T-cell (primary cell): ENCODE measurements at regions not wholly inside any gene's neighbourhood (a gene's known extent, or its start where the extent isn't known, plus 50 kb on each side); places are given as distances from the start of the nearest gene placed in this dataset.
"Not testable (repeated sequence)": the region's sequence is repeated elsewhere in the genome, so short reads cannot be mapped to it uniquely, and the experiment has no call there.

Source experiments
- ATAC-seq, 4 experiments: fragments of 200-7000 bp in 3 of 4; fragments of 150-1000 bp in 1 of 4; cut with Tn5 transposase; replicated peaks in 1 of 4; 1 replicate in 3 of 4; 2 replicates in 1 of 4; pipeline ENCODE4 v1.10.0; 2021; ENCODE audit warnings: moderate library complexity in 3 of 4, mild to moderate bottlenecking in 2 of 4, moderate number of reproducible peaks in 1 of 4
- CTCF ChIA-PET, 2 donors: fragments of 300-600 bp; sonication (Branson Sonifier 250); formaldehyde crosslinking; loops; one replicate each; lab custom pipeline; 2022; ENCODE audit warnings: antibody characterized with exemption in 2 of 2; lab: Charles Lee
- POLR2A ChIA-PET, 2 donors: fragments of 300-600 bp; sonication (Branson Sonifier 250); formaldehyde crosslinking; loops; one replicate each; lab custom pipeline; 2022; ENCODE audit warnings: antibody characterized with exemption in 2 of 2; lab: Charles Lee
- DNase-seq, 35 experiments: peaks; one replicate each; pipeline versions ENCODE4 v3.0.0 to v3.0.0-alpha.2; 2013 to 2023
- H3K27ac ChIP-seq: one replicate; pipeline ENCODE4 v1.5.1; 2013; ENCODE audit warnings: low read length
- H3K27me3 ChIP-seq, 2 experiments: replicated peaks in 1 of 2; 1 replicate in 1 of 2; 2 replicates in 1 of 2; pipeline versions ENCODE4 v1.6.1 to v1.7.0; 2013; ENCODE audit warnings: low read length in 1 of 2, mixed read lengths in 1 of 2; ENCODE audit not compliant: control insufficient read depth in 2 of 2, insufficient read depth in 2 of 2; ENCODE audit errors: extremely low read depth in 1 of 2
- H3K36me3 ChIP-seq, 2 donors: 1 replicate in 1 of 2; 2 replicates in 1 of 2; pipeline versions ENCODE4 v1.6.1 to v1.7.0; 2013; ENCODE audit warnings: low read length in 1 of 2; ENCODE audit not compliant: control insufficient read depth in 2 of 2, insufficient read depth in 1 of 2; ENCODE audit errors: extremely low read depth in 1 of 2
- H3K4me1 ChIP-seq, 2 experiments: 1 replicate in 1 of 2; 2 replicates in 1 of 2; pipeline versions ENCODE4 v1.6.1 to v1.7.0; 2013; ENCODE audit warnings: low read length in 2 of 2, mixed read lengths in 1 of 2; ENCODE audit not compliant: insufficient read depth in 2 of 2, control insufficient read depth in 1 of 2; ENCODE audit errors: extremely low read depth in 1 of 2
- H3K4me3 ChIP-seq, 2 donors: 1 replicate in 1 of 2; 2 replicates in 1 of 2; pipeline versions ENCODE4 v1.5.1 to v1.7.0; 2013; ENCODE audit warnings: mild to moderate bottlenecking in 2 of 2, low read length in 1 of 2, moderate library complexity in 1 of 2; ENCODE audit not compliant: control insufficient read depth in 1 of 2; ENCODE audit errors: extremely low read depth in 1 of 2
- H3K9me3 ChIP-seq: 2 replicates; pipeline ENCODE4 v1.7.0; 2013
- H3K27ac Mint-ChIP-seq, 2 donors: one replicate each; pipeline ENCODE4 v1.8.0; 2020 to 2021; ENCODE audit warnings: mild to moderate bottlenecking in 2 of 2, mixed read lengths in 2 of 2
- H3K27me3 Mint-ChIP-seq, 2 donors: one replicate each; pipeline ENCODE4 v1.8.0; 2021 to 2022; ENCODE audit warnings: mixed read lengths in 2 of 2
- H3K36me3 Mint-ChIP-seq: one replicate; pipeline ENCODE4 v1.8.0; 2021; ENCODE audit warnings: mixed read lengths
- H3K4me1 Mint-ChIP-seq, 3 donors: one replicate each; pipeline ENCODE4 v1.8.0; 2020 to 2022; ENCODE audit warnings: mixed read lengths in 3 of 3, mild to moderate bottlenecking in 1 of 3
- H3K4me3 Mint-ChIP-seq, 3 donors: one replicate each; pipeline ENCODE4 v1.8.0; 2020 to 2022; ENCODE audit warnings: mild to moderate bottlenecking in 3 of 3, mixed read lengths in 3 of 3, moderate library complexity in 3 of 3
- H3K9me3 Mint-ChIP-seq, 3 donors: one replicate each; pipeline ENCODE4 v1.8.0; 2020 to 2022; ENCODE audit warnings: mixed read lengths in 3 of 3
- WGBS: methylation state at CpG from one replicate; pipeline ENCODE4 v1.1.5; 2013; ENCODE audit warnings: missing lambda C conversion rate; ENCODE audit not compliant: insufficient coverage; 5-methylcytosine and 5-hydroxymethylcytosine counted together

GRCh38 chr19:20365146-20365545 is 198.1 kb downstream of the ZNF486 start:
- ATAC-seq: no peak
- ChIA-PET POLR2A (no interaction called here), CTCF (no interaction called here)
- no peak for DNase-seq
- H3K27ac ChIP-seq: no peak overlapping the region
- H3K27ac Mint-ChIP-seq: no peak overlapping the region
- H3K27me3 ChIP-seq: no peaks in the 10 kb centered on the region
- no peaks in the 10 kb centered on the region for H3K4me1 ChIP-seq
- H3K36me3 ChIP-seq: no peaks in the 10 kb centered on the region
- H3K4me3 ChIP-seq: no peak overlapping the region
- peaks cover 5 to 6% of the 10 kb centered on the region in 2 donors for H3K27me3 Mint-ChIP-seq
- H3K36me3 Mint-ChIP-seq: no peaks in the 10 kb centered on the region
- 54% methylated on average over 2 of the region's 6 CpGs for WGBS
- H3K9me3 Mint-ChIP-seq: peaks cover 4 to 9% (median 7%) of the 10 kb centered on the region in 3 donors
- no peaks in the 10 kb centered on the region for H3K9me3 ChIP-seq
- H3K4me3 Mint-ChIP-seq: no peak overlapping the region
- peaks cover 0 to 4% (median 3%) of the 10 kb centered on the region in 3 donors for H3K4me1 Mint-ChIP-seq

GRCh38 chr19:20359933-20360720 is 193.1 kb downstream of the ZNF486 start:
- Mint-ChIP-seq H3K9me3 (peaks cover 8 to 17% (median 10%) of the 10 kb centered on the region in 3 donors), H3K27ac (no peak overlapping the region), H3K36me3 (no peaks in the 10 kb centered on the region), H3K27me3 (peaks cover 0 to 5% of the 10 kb centered on the region in 2 donors), H3K4me1 (no peaks in the 10 kb centered on the region), H3K4me3 (no peak overlapping the region)
- Histone ChIP-seq H3K27ac (no peak overlapping the region), H3K27me3 (no peaks in the 10 kb centered on the region), H3K36me3 (no peaks in the 10 kb centered on the region), H3K4me1 (no peaks in the 10 kb centered on the region), H3K4me3 (no peak overlapping the region), H3K9me3 (no peaks in the 10 kb centered on the region)
- ATAC-seq (no peak), DNase-seq (peak in 2 of 35 experiments; percentile 2 to 3)
- WGBS: 50% methylated on average over 5 of the region's 11 CpGs
- ChIA-PET POLR2A (no interaction called here), CTCF (interaction anchor here in 1 of 2 donors (0.8 kb wide), 1 partner anchor 362 kb away, joined by 3 read pairs; no protein-coding TSS in a partner anchor)

- peaks cover 8 to 17% (median 10%) of the 10 kb centered on the region in 3 donors for H3K9me3 Mint-ChIP-seq
- H3K27me3 Mint-ChIP-seq, H3K27ac ChIP-seq, H3K36me3 ChIP-seq, H3K4me1 ChIP-seq, H3K27me3 ChIP-seq, POLR2A ChIA-PET, H3K36me3 Mint-ChIP-seq, ATAC-seq, H3K4me3 Mint-ChIP-seq, CTCF ChIA-PET, H3K27ac Mint-ChIP-seq, DNase-seq, H3K4me3 ChIP-seq, H3K4me1 Mint-ChIP-seq, H3K9me3 ChIP-seq: not testable (repeated sequence)
- WGBS: 88% methylated on average over 4 of the region's 7 CpGs
Measured at GRCh38 chr19:20358841-20359465, 191.9 kb downstream of the ZNF486 start.

GRCh38 chr19:20357921-20358320 is 190.9 kb downstream of the ZNF486 start:
- Histone ChIP-seq H3K27ac (no peak overlapping the region), H3K9me3 (no peaks in the 10 kb centered on the region), H3K27me3 (no peaks in the 10 kb centered on the region), H3K36me3 (no peaks in the 10 kb centered on the region), H3K4me1 (no peaks in the 10 kb centered on the region), H3K4me3 (no peak overlapping the region)
- H3K36me3 Mint-ChIP-seq: no peaks in the 10 kb centered on the region
- peaks cover 8 to 16% (median 8%) of the 10 kb centered on the region in 3 donors for H3K9me3 Mint-ChIP-seq
- no peaks in the 10 kb centered on the region for H3K27me3 Mint-ChIP-seq
- H3K27ac Mint-ChIP-seq: no peak overlapping the region
- H3K4me3 Mint-ChIP-seq: no peak overlapping the region
- no peak for DNase-seq
- WGBS: 88% methylated on average over 4 of the region's 6 CpGs
- POLR2A ChIA-PET: no interaction called here
- no peak for ATAC-seq
- CTCF ChIA-PET: no interaction called here
- H3K4me1 Mint-ChIP-seq: no peaks in the 10 kb centered on the region

- H3K9me3 Mint-ChIP-seq: no peaks in the 10 kb centered on the region
- Histone ChIP-seq H3K4me1 (no peaks in the 10 kb centered on the region), H3K27ac (no peak overlapping the region), H3K9me3 (no peaks in the 10 kb centered on the region), H3K4me3 (no peak overlapping the region), H3K27me3 (no peaks in the 10 kb centered on the region), H3K36me3 (no peaks in the 10 kb centered on the region)
- no peak overlapping the region for H3K27ac Mint-ChIP-seq
- POLR2A ChIA-PET: no interaction called here
- ATAC-seq (no peak), DNase-seq (no peak)
- no peaks in the 10 kb centered on the region for H3K4me1 Mint-ChIP-seq
- no peak overlapping the region for H3K4me3 Mint-ChIP-seq
- H3K27me3 Mint-ChIP-seq: no peaks in the 10 kb centered on the region
- no peaks in the 10 kb centered on the region for H3K36me3 Mint-ChIP-seq
- CTCF ChIA-PET: no interaction called here
Measured at GRCh38 chr19:20351244-20351643, 184.2 kb downstream of the ZNF486 start.

GRCh38 chr19:20349206-20349605 is 182.2 kb downstream of the ZNF486 start:
- H3K9me3 ChIP-seq: no peaks in the 10 kb centered on the region
- no CpG with 5 or more reads among the region's 2 CpGs for WGBS
- DNase-seq (no peak), ATAC-seq (no peak)
- H3K36me3 ChIP-seq: no peaks in the 10 kb centered on the region
- ChIA-PET CTCF (interaction anchor here in 1 of 2 donors (0.7 kb wide), 1 partner anchor 1027 kb away, joined by 3 read pairs; no protein-coding TSS in a partner anchor), POLR2A (no interaction called here)
- H3K4me1 Mint-ChIP-seq: no peaks in the 10 kb centered on the region
- H3K27me3 ChIP-seq: no peaks in the 10 kb centered on the region
- H3K4me3 ChIP-seq: no peak overlapping the region
- no peaks in the 10 kb centered on the region for H3K9me3 Mint-ChIP-seq
- no peaks in the 10 kb centered on the region for H3K4me1 ChIP-seq
- no peaks in the 10 kb centered on the region for H3K27me3 Mint-ChIP-seq
- no peak overlapping the region for H3K4me3 Mint-ChIP-seq
- no peak overlapping the region for H3K27ac Mint-ChIP-seq
- H3K27ac ChIP-seq: no peak overlapping the region
- H3K36me3 Mint-ChIP-seq: no peaks in the 10 kb centered on the region
